Caco-2 (cell line): ENCODE measurements at regions not wholly inside any gene's neighbourhood (a gene's known extent, or its start where the extent isn't known, plus 50 kb on each side); places are given as distances from the start of the nearest gene placed in this dataset.

Experiments
- BruUV-seq: library from RNA; stranded (reverse); fragments of 400-500 nt; replicated peaks from 2 replicates; lab custom pipeline; 2021; lab: Mats Ljungman, UMichigan
- CTCF ChIA-PET: fragments of 300-600 bp; sonication (Branson Sonifier 250); formaldehyde crosslinking; loops from one replicate; lab custom pipeline; 2022; ENCODE audit warnings: antibody characterized with exemption; lab: Charles Lee
- POLR2A ChIA-PET: fragments of 300-600 bp; sonication (Branson Sonifier 250); formaldehyde crosslinking; loops from one replicate; lab custom pipeline; 2022; ENCODE audit warnings: antibody characterized with exemption; lab: Charles Lee
- DNase-seq, 2 experiments: peaks; one replicate each; pipeline versions ENCODE4 v3.0.0 to v3.0.0-alpha.2; 2020 to 2022
- H3K27me3 ChIP-seq: replicated peaks from 2 replicates; pipeline ENCODE4 v1.6.0; 2011; ENCODE audit warnings: low read length; ENCODE audit not compliant: control insufficient read depth, insufficient read depth
- H3K36me3 ChIP-seq: 2 replicates; pipeline ENCODE4 v1.5.1; 2011; ENCODE audit warnings: low read length; ENCODE audit not compliant: control insufficient read depth, insufficient read depth
- H3K4me1 ChIP-seq: fragments of 250-450 bp; sonication (Bioruptor Pico); 2 replicates; pipeline ENCODE4 v1.5.1; 2020; ENCODE audit warnings: mild to moderate bottlenecking
- H3K4me3 ChIP-seq: 2 replicates; pipeline ENCODE4 v1.5.1; 2011; ENCODE audit warnings: low read depth, mild to moderate bottlenecking, control low read depth, low read length
- H3K9me3 ChIP-seq: fragments of 250-450 bp; sonication (Bioruptor Pico); 2 replicates; pipeline ENCODE4 v1.5.1; 2020; ENCODE audit warnings: mild to moderate bottlenecking, moderate library complexity
- H3K27ac Mint-ChIP-seq: one replicate; pipeline ENCODE4 v1.8.0; 2022; ENCODE audit warnings: mixed read lengths; ENCODE audit not compliant: unreplicated experiment
- H3K27me3 Mint-ChIP-seq: one replicate; pipeline ENCODE4 v1.8.0; 2022; ENCODE audit warnings: mixed read lengths; ENCODE audit not compliant: insufficient read depth, unreplicated experiment
- H3K36me3 Mint-ChIP-seq: one replicate; pipeline ENCODE4 v1.8.0; 2022; ENCODE audit warnings: mild to moderate bottlenecking, mixed read lengths; ENCODE audit not compliant: insufficient read depth, unreplicated experiment
- H3K4me1 Mint-ChIP-seq: one replicate; pipeline ENCODE4 v1.8.0; 2022; ENCODE audit warnings: low read depth, mixed read lengths; ENCODE audit not compliant: unreplicated experiment
- H3K4me3 Mint-ChIP-seq: one replicate; pipeline ENCODE4 v1.8.0; 2022; ENCODE audit warnings: mild to moderate bottlenecking, moderate library complexity, mixed read lengths; ENCODE audit not compliant: unreplicated experiment
- H3K9me3 Mint-ChIP-seq: one replicate; pipeline ENCODE4 v1.8.0; 2022; ENCODE audit warnings: mixed read lengths; ENCODE audit not compliant: unreplicated experiment
- CTCF ChIP-seq, 2 experiments: fragments of 200-600 bp in 1 of 2; IDR thresholded peaks; 1 replicate in 1 of 2; 2 replicates in 1 of 2; pipeline versions ENCODE4 v1.5.1 to v1.8.0; 2011 to 2022; ENCODE audit warnings: antibody characterized with exemption in 1 of 2, control low read depth in 1 of 2, inconsistent platforms in 1 of 2, low read depth in 1 of 2, low read length in 1 of 2, mild to moderate bottlenecking in 1 of 2, moderate library complexity in 1 of 2; ENCODE audit not compliant: insufficient read depth in 1 of 2, severe bottlenecking in 1 of 2, unreplicated experiment in 1 of 2
- intact Hi-C: fragments of 100-400 bp; cut with micrococcal nuclease; formaldehyde crosslinking; loops from one replicate; pipeline ENCODE4 v1.10.0; 2022; ENCODE audit not compliant: unreplicated experiment

DNA sequence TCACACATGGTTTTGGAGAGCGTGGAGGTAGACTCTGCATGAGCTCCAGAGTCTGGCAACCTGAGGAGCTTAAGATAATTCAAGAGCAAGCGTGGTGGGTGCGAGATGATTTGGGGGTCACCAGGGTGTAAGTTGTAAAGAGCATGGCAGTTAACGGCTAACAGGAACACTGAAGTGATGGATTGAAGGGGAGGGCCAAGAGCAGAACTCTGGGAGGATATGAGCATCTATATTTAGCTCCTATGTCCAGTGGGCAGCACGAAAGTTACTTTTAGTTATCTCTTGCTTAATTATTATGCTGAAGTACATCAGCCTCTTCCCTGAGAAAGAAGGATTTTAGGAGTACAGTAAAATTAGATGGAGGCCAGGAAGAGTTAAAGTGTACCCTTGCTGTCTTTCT lies 231.9 kb upstream of the HAND2 start:
- Mint-ChIP-seq H3K27me3 (peaks cover 4% of the 10 kb centered on the region), H3K4me1 (no peaks in the 10 kb centered on the region), H3K4me3 (no peak overlapping the region), H3K9me3 (no peaks in the 10 kb centered on the region), H3K27ac (no peak overlapping the region), H3K36me3 (no peaks in the 10 kb centered on the region)
- intact Hi-C loops: no loop called here
- Histone ChIP-seq H3K4me1 (no peaks in the 10 kb centered on the region), H3K4me3 (no peak overlapping the region), H3K36me3 (no peaks in the 10 kb centered on the region), H3K27me3 (no peaks in the 10 kb centered on the region), H3K9me3 (no peaks in the 10 kb centered on the region)
- TF ChIP-seq CTCF (IDR thresholded peaks at IDR 0.05; ENCODE audit: insufficient read depth in 1 of 2, low read depth in 1 of 2, low read length in 1 of 2, severe bottlenecking in 1 of 2, unreplicated experiment in 1 of 2): no peak
- ChIA-PET CTCF (no interaction called here), POLR2A (no interaction called here)
- no TSS peak for BruUV-seq
- DNase-seq: no peak

DNA sequence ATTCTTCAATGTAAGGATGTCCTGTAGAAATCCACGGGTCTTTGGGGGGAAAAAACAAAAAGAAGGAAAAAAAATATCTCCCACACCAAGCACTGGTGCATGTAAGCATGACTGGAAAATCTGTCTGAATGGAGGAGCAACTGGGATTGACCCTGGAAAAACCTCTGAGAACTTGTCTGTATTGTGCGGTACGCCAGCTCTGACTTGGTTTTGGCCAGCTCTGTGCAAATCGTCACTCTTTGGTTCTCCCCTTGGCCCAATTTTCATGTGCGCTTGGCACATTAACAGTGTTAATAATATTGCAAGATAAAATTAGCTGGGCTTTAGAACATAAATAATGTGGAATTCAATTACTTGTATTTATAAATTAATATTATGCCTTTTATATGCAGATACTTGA lies 231.2 kb upstream of the HAND2 start:
- intact Hi-C loops: no loop called here

DNA sequence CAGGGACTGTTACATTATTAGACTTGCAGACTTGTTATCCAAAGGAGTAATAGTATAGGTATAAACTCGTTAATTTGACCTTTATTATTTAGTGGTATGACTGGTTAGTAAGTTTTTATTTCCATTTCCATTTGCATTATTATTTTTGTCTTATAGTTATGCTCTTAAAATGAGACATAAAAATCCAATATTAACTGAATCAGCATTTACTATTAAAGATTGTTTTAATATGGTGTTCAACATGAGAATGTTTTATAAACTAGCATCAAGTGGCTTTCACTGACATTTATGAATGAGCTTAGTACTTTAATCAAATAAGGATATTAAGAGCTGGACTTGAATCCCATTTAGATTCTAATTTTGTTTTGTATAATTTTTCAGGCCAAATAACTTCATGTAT lies 228.1 kb upstream of the HAND2 start:
- no peaks in the 10 kb centered on the region for H3K27me3 ChIP-seq
- no peaks in the 10 kb centered on the region for H3K4me1 ChIP-seq
- intact Hi-C loops: no loop called here
- no peak for TF ChIP-seq CTCF (IDR thresholded peaks at IDR 0.05; ENCODE audit: insufficient read depth in 1 of 2, low read depth in 1 of 2, low read length in 1 of 2, severe bottlenecking in 1 of 2, unreplicated experiment in 1 of 2)
- BruUV-seq: no TSS peak
- H3K36me3 ChIP-seq: no peaks in the 10 kb centered on the region
- Mint-ChIP-seq H3K36me3 (no peaks in the 10 kb centered on the region), H3K27me3 (peaks cover 4% of the 10 kb centered on the region), H3K27ac (no peak overlapping the region), H3K4me3 (no peak overlapping the region), H3K9me3 (no peaks in the 10 kb centered on the region), H3K4me1 (no peaks in the 10 kb centered on the region)
- no peak overlapping the region for H3K4me3 ChIP-seq
- ChIA-PET POLR2A (no interaction called here), CTCF (no interaction called here)
- no peak for DNase-seq
- H3K9me3 ChIP-seq: no peaks in the 10 kb centered on the region

More for the DNA sequence above, 231.2 kb upstream of the HAND2 start:
- Mint-ChIP-seq H3K27me3 (peaks cover 4% of the 10 kb centered on the region), H3K9me3 (no peaks in the 10 kb centered on the region), H3K4me1 (no peaks in the 10 kb centered on the region), H3K27ac (no peak overlapping the region), H3K36me3 (no peaks in the 10 kb centered on the region), H3K4me3 (no peak overlapping the region)
- BruUV-seq: no TSS peak
- DNase-seq: no peak
- ChIA-PET POLR2A (no interaction called here), CTCF (no interaction called here)
- H3K4me1 ChIP-seq: no peaks in the 10 kb centered on the region
- H3K27me3 ChIP-seq: no peaks in the 10 kb centered on the region
- no peak for TF ChIP-seq CTCF (IDR thresholded peaks at IDR 0.05; ENCODE audit: insufficient read depth in 1 of 2, low read depth in 1 of 2, low read length in 1 of 2, severe bottlenecking in 1 of 2, unreplicated experiment in 1 of 2)
- H3K9me3 ChIP-seq: no peaks in the 10 kb centered on the region
- no peaks in the 10 kb centered on the region for H3K36me3 ChIP-seq
- no peak overlapping the region for H3K4me3 ChIP-seq
